HG03558 (cell line): ENCODE measurements at regions not wholly inside any gene's neighbourhood (a gene's known extent, or its start where the extent isn't known, plus 50 kb on each side); places are given as distances from the start of the nearest gene placed in this dataset.
"Not testable (repeated sequence)": the region's sequence is repeated elsewhere in the genome, so short reads cannot be mapped to it uniquely, and the experiment has no call there.

ENCODE experiments used
- ATAC-seq: cut with Tn5 transposase; IDR thresholded peaks from one replicate; pipeline ENCODE4 v1.9.1; 2021; ENCODE audit warnings: moderate number of reproducible peaks; ENCODE audit not compliant: unreplicated experiment; ENCODE audit errors: extremely low read depth

GRCh38 chr6:62819640-62820039 lies 391.6 kb upstream of the FKBP1C start:
- ATAC-seq, result no peak

GRCh38 chr6:62808565-62809293 lies 402.5 kb upstream of the FKBP1C start:
- no peak for ATAC-seq

- ATAC-seq, result no peak
Measured at GRCh38 chr6:62805431-62805830, 405.8 kb upstream of the FKBP1C start.

- no peak for ATAC-seq
Measured at GRCh38 chr6:62803094-62803493, 408.2 kb upstream of the FKBP1C start.

- no peak for ATAC-seq
Measured at GRCh38 chr6:62797190-62797589, 414.1 kb upstream of the FKBP1C start.

- ATAC-seq, result peak; percentile 63
Measured at GRCh38 chr6:62775427-62776022, 435.7 kb upstream of the FKBP1C start.

DNA sequence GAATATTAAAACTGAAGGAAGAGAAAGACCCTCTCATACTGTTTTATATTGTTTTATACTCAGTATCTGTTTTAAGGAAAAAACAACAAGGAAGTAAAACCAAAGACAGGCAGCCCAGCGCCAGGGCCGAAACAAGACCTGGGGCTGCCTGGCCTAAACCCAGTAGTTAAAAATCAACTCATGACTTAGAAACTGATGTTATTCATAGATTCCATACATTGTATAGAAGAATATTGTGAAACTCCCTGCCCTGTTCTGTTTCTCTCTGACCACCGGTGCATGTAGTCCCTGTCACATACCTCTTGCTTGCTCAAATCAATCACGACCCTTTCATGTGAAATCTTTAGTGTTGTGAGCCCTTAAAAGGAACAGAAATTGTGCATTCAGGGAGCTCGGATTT lies 445.1 kb upstream of the FKBP1C start:
- not testable (repeated sequence) for ATAC-seq

DNA sequence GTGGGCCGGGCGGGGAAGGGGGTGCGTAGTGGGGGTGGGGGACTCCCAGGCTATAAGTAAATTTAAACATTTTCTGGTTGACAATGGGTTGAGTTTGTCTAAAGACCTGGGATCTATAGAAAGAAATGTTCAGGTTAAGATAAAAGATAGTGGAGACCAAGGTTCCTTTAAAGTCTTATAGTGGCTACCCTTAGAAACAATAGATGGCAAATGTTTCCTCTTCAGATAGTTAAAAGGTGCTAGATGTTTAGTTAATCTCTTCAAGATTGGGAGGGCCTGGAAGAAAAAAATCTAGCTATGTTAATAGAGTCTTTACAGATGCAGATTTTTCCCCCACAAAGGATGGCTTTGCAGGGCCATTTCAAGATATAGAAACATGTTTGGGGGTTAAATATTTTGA lies 446.4 kb upstream of the FKBP1C start:
- no peak for ATAC-seq

DNA sequence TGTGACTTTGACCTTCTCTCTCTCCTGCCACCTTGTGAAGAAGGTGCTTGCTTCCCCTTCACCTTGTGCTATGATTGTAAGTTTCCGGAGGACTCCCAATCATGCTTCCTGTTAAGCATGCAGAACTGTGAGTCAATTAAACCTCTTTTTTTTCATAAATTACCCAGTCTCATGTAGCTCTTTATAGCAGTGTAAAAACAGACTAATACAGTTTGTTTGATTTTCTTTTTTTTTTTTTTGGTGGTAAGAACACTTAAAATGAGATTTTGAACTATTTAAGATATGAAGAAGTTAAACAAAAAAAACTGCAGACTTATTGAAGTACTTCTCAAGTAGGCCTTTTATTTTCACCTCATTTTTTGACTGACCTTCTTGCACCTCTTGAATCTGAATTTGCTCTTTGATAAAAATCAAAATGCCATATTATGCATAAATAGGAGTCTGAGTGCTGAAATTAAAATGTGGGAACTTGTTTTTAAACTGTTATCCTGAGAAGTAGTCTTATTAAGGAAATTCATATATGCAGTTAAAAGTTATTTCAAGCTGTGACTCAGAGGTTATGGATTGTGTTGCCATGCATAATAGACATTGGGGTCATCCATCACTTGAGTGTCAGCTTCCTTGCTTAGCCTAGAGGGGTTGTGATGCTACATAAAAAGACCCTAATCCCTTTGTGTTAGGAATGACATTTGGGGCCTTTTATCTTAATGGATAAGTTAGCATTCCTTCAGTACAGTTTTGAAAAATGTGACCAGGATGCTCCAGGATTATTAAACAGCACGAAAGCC lies 447.9 kb upstream of the FKBP1C start:
- ATAC-seq, result no peak

DNA sequence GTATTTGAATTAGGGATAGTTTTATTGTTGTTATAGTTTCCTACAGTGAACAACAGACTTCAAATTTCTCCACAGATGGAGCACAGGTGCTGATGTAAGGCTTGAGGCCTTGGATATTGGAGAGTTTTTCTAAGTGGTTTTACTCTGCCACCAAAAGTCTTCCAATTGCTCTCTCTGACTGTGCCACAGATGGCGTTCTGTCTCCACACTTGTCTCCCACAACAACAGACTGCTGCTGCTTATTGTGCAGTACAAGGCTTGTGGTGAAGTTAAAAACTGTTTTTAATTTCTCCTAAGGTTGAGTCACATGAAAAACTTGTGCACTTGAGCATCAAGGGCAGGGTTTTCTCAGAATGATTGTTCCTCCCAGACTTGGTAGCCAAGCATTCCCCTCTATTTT lies 460.9 kb upstream of the KHDRBS2 start:
- ATAC-seq, result no peak

DNA sequence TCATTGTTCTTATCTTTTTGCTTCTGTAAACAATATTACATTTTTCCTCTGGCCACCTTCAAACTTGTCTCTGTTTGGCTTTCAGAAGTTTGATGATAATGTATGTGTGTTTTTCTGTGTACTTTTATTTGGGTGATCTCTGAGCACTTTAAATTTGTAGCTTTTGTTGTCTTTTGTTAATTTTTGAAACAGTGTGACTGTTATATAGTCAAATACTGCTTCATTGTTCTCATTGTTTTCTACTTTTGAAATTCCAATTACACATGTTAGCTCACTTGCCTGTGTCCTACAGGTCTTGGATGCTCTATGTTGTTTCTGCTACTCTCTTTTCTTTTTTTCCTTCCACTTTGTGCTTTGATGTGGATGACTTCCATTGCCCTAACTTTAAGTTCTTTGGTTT lies 460.1 kb upstream of the KHDRBS2 start:
- no peak for ATAC-seq

- ATAC-seq, result no peak
Measured at GRCh38 chr6:62740596-62740995, 454.6 kb upstream of the KHDRBS2 start.

DNA sequence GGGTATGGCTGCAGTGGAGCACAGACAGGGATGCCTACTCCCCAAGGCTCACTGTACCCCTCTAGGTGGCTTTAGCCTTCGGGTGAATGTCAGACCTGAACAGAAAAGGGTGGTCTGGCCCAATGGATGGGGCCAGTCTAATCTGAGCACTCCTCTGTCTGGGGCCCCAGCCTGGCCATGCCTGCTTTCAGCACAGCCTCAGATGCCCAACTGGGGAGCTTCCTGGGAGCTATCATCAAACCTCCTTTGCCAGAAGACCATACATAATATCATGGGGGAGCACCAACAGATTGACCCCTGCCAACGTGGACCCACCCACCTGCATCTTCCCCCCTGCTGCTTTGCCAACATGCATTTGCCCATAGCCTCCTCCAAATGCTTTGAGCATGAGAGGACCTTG lies 454.1 kb upstream of the KHDRBS2 start:
- ATAC-seq, result no peak

- ATAC-seq, result no peak
Measured at GRCh38 chr6:62737792-62738191, 451.8 kb upstream of the KHDRBS2 start.

GRCh38 chr6:62721408-62721807 lies 435.4 kb upstream of the KHDRBS2 start:
- ATAC-seq, result no peak

- ATAC-seq, result no peak
Measured at GRCh38 chr6:62716719-62717118, 430.7 kb upstream of the KHDRBS2 start.

- ATAC-seq, result no peak
Measured at GRCh38 chr6:62714112-62714511, 428.1 kb upstream of the KHDRBS2 start.

GRCh38 chr6:62711750-62712149 lies 425.7 kb upstream of the KHDRBS2 start:
- no peak for ATAC-seq

DNA sequence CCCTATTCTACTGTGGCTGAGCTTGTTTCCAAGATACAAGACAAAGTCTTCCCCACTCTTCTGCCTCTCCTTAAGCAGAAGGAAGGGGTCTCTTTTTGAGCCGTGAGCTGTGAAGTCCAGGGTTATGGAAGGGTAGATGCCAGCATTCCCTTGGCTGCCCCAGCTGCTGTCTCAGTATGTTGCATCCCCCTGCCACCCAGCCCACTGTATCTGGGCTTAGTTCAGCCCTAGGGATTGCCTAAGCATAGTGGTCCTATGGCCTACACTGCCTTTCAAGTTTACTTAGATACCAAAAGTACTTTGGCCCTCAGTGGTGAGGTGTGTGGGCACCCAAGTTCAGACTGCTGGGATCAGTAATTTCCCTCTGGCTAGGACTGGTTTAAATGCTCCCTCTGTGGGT lies 421.9 kb upstream of the KHDRBS2 start:
- ATAC-seq, result no peak

DNA sequence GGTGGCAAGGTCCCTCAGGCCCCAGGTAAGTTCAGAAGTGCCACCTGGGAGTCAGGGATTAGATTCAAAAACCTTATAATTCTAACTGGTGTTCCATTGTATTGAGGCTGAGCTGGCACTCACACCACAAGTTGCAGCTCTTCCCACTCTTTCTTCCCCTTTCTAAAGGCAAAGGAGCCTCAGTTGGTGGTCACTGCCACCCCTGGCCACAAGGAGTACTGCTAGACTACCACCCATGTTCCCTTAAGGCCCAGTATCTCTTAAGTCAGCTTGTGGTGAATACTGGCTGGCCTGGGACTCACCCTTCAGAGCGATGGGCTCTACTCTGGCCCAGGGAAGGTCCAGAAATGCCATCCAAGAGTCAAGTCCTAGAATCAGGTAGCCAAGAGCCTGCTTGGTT lies 421.1 kb upstream of the KHDRBS2 start:
- no peak for ATAC-seq

GRCh38 chr6:62683063-62683462 lies 397.0 kb upstream of the KHDRBS2 start:
- ATAC-seq, result no peak
